Adipocyte (in vitro differentiated cells): ENCODE measurements at regions not wholly inside any gene's neighbourhood (a gene's known extent, or its start where the extent isn't known, plus 50 kb on each side); places are given as distances from the start of the nearest gene placed in this dataset.

Experiments
- DNase-seq: peaks from one replicate; pipeline ENCODE4 v3.0.0-alpha.2; 2015; ENCODE audit warnings: low read depth
- H3K27me3 ChIP-seq: replicated peaks from 2 replicates; pipeline ENCODE4 v1.7.0; 2013; ENCODE audit warnings: mild to moderate bottlenecking, low read length, moderate library complexity; ENCODE audit not compliant: control insufficient read depth, insufficient read depth
- H3K36me3 ChIP-seq: 2 replicates; pipeline ENCODE4 v1.7.0; 2013; ENCODE audit warnings: low read length, mild to moderate bottlenecking, moderate library complexity; ENCODE audit not compliant: control insufficient read depth, insufficient read depth, severe bottlenecking
- H3K4me1 ChIP-seq: 2 replicates; pipeline ENCODE4 v1.7.0; 2013; ENCODE audit warnings: mild to moderate bottlenecking, low read length, moderate library complexity; ENCODE audit not compliant: control insufficient read depth, insufficient read depth
- H3K4me3 ChIP-seq: 2 replicates; pipeline ENCODE4 v1.7.0; 2013; ENCODE audit warnings: mild to moderate bottlenecking, low read length, moderate library complexity
- H3K9ac ChIP-seq: 2 replicates; pipeline ENCODE4 v1.7.0; 2013; ENCODE audit warnings: mild to moderate bottlenecking, low read length, moderate library complexity
- H3K9me3 ChIP-seq: 2 replicates; pipeline ENCODE4 v1.7.0; 2013; ENCODE audit warnings: mild to moderate bottlenecking, low read length, moderate library complexity; ENCODE audit not compliant: control insufficient read depth

- H3K27me3 ChIP-seq = peaks cover 19% of the 10 kb centered on the region
- no peak for DNase-seq
- no peaks in the 10 kb centered on the region for H3K9me3 ChIP-seq
- no peak overlapping the region for H3K4me3 ChIP-seq
- no peaks in the 10 kb centered on the region for H3K4me1 ChIP-seq
- H3K36me3 ChIP-seq = no peaks in the 10 kb centered on the region
- H3K9ac ChIP-seq = no peak overlapping the region
These were observed 641.4 kb upstream of the MGMT start for GRCh38 chr10:128825626-128826025.

DNA sequence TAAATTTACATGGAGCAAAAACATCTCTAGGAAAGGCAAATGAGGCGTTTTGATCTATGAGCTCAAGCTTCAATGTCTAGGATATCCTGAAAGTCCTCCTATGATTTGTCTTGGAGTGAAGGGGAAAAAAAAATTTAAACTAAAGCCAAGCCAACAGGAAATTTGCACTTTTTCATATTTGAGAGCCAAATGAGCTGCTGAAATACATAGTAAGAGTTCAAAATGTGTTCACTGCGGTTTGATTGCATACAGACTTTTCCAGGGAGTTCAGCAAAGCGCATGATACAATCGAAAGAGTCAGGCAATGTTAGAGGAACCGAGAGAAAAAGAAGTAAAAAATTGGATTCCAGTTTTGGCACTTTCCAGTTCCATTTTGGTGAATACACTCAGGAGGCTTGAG is 633.4 kb upstream of the MGMT start:
- Histone ChIP-seq H3K27me3 (peaks cover 9% of the 10 kb centered on the region), H3K9me3 (no peaks in the 10 kb centered on the region), H3K36me3 (no peaks in the 10 kb centered on the region), H3K4me3 (no peak overlapping the region), H3K9ac (no peak overlapping the region), H3K4me1 (no peaks in the 10 kb centered on the region)
- DNase-seq = no peak

DNA sequence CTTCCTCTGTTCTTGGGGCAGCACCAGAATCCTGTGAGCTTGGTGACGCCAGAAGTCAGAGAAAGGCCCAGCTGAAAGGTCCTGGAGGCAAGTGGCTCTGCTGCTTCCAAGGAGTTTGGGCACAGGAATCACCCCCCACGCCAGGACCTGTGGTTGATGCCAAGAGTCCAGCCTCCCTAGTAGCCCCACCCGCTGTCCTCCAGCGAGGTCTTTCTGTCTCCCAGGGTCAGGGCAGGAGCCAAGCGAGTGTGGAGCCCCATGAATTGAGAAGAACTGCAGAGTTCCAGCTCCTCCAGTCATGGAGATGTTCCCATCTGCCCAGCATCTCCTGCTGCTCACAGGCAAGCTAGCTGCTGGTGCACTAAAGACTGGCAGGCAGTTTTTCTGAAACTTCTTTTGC is 631.7 kb upstream of the MGMT start:
- no peaks in the 10 kb centered on the region for H3K4me1 ChIP-seq
- H3K9ac ChIP-seq = no peak overlapping the region
- no peak overlapping the region for H3K4me3 ChIP-seq
- H3K9me3 ChIP-seq = no peaks in the 10 kb centered on the region
- no peaks in the 10 kb centered on the region for H3K36me3 ChIP-seq
- H3K27me3 ChIP-seq = peaks cover 9% of the 10 kb centered on the region
- DNase-seq = no peak

GRCh38 chr10:128837478-128837877 is 629.6 kb upstream of the MGMT start:
- DNase-seq = no peak
- peaks cover 9% of the 10 kb centered on the region for H3K27me3 ChIP-seq
- H3K4me1 ChIP-seq = no peaks in the 10 kb centered on the region
- no peak overlapping the region for H3K9ac ChIP-seq
- no peaks in the 10 kb centered on the region for H3K9me3 ChIP-seq
- H3K4me3 ChIP-seq = no peak overlapping the region
- no peaks in the 10 kb centered on the region for H3K36me3 ChIP-seq

GRCh38 chr10:128839134-128839533 is 627.9 kb upstream of the MGMT start:
- Histone ChIP-seq H3K27me3 (peaks cover 2% of the 10 kb centered on the region), H3K9me3 (no peaks in the 10 kb centered on the region), H3K4me3 (no peak overlapping the region), H3K36me3 (no peaks in the 10 kb centered on the region), H3K4me1 (no peaks in the 10 kb centered on the region), H3K9ac (no peak overlapping the region)
- DNase-seq = no peak

DNA sequence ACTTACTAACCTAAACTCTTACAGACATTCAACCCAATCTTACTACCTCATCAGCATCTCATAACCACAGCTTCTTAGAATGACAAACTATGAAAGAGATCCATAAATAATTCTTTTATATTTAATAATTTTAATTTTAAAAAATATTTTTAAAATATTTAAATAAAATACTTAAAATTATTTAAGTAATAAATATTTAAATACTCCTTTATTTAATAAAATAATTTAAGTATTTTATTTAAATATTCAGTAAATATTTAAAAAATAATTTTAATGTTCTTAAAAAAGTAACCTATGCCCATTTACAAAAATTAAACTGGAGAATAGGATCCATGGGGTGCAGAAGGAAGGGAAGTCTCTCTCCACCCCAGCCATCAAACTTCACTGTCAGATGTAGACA is 627.3 kb upstream of the MGMT start:
- no peak for DNase-seq
- H3K4me3 ChIP-seq = no peak overlapping the region

GRCh38 chr10:128843972-128844371 is 623.1 kb upstream of the MGMT start:
- Histone ChIP-seq H3K9me3 (no peaks in the 10 kb centered on the region), H3K36me3 (no peaks in the 10 kb centered on the region), H3K4me1 (no peaks in the 10 kb centered on the region), H3K9ac (no peak overlapping the region), H3K27me3 (no peaks in the 10 kb centered on the region), H3K4me3 (no peak overlapping the region)
- no peak for DNase-seq

More for the DNA sequence above, 627.3 kb upstream of the MGMT start:
- H3K4me1 ChIP-seq = no peaks in the 10 kb centered on the region
- H3K36me3 ChIP-seq = no peaks in the 10 kb centered on the region
- no peaks in the 10 kb centered on the region for H3K9me3 ChIP-seq
- H3K27me3 ChIP-seq = peaks cover 2% of the 10 kb centered on the region
- H3K9ac ChIP-seq = no peak overlapping the region

DNA sequence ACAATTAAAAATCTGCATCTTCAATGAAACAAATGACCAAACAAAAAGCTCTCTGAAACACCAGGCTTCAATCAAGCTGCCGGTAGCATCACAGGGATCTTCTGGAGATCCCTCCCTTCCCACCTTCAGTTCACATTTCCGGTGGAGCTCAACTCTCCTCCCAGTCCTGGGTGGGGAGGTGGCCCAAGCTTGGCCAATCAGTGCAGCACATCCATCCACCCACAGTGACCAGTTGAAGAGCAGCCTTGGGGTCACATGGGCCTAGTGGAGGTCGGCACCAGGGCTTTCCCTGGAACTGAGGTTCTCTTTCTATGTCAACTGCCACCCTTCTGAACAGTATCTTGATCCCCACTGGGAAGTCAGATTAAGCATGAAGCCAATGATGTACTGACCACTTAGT is 620.1 kb upstream of the MGMT start:
- DNase-seq = no peak
- Histone ChIP-seq H3K27me3 (peaks cover 10% of the 10 kb centered on the region), H3K9ac (no peak overlapping the region), H3K4me3 (no peak overlapping the region), H3K9me3 (no peaks in the 10 kb centered on the region), H3K4me1 (no peaks in the 10 kb centered on the region), H3K36me3 (no peaks in the 10 kb centered on the region)

DNA sequence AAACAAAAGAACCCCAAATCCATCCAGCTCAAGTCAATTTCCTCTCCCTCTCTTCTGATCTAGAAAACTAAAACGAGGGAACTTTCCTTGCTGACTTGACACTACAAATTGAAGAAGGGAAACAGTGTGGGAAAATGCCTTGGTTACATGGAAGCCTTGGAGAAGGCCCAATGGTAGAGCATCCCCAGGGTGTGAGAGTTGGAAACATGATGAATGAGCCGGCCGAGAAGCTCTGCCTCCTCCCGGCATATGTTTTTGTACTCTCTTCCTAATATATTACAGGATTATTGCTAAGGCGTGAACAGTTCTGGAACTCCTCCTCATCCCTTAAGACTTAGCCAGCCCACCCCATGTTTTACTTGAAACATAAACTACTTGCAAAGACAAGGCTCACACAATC is 618.2 kb upstream of the MGMT start:
- Histone ChIP-seq H3K4me3 (no peak overlapping the region), H3K36me3 (no peaks in the 10 kb centered on the region), H3K27me3 (peaks cover 10% of the 10 kb centered on the region), H3K9ac (no peak overlapping the region), H3K9me3 (no peaks in the 10 kb centered on the region), H3K4me1 (no peaks in the 10 kb centered on the region)
- DNase-seq = no peak

GRCh38 chr10:128850647-128851046 is 616.4 kb upstream of the MGMT start:
- Histone ChIP-seq H3K9ac (no peak overlapping the region), H3K9me3 (no peaks in the 10 kb centered on the region), H3K36me3 (no peaks in the 10 kb centered on the region), H3K4me3 (no peak overlapping the region), H3K4me1 (peaks cover 15% of the 10 kb centered on the region), H3K27me3 (peaks cover 10% of the 10 kb centered on the region)
- no peak for DNase-seq

DNA sequence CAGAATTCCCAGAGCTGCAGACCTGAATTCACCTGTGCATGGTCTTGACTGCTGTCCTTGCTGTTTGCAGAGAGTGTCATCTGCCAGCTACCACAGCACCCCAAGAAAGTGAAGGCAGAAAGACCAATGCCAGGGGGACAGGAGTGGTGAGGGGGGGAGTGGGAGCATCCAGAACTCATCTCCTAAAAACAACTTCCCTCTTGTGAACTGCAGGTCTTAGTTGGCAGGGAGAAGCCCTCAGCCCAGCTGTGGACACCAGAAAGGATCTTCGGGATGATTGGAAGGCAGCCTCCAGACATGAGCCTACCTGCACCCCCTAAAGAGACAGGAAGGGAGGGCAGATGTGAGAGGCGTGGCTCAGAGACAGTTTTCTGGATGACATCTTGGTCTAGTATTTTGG is 615.8 kb upstream of the MGMT start:
- Histone ChIP-seq H3K4me3 (no peak overlapping the region), H3K27me3 (peaks cover 10% of the 10 kb centered on the region), H3K9ac (no peak overlapping the region), H3K9me3 (no peaks in the 10 kb centered on the region), H3K4me1 (peaks cover 20% of the 10 kb centered on the region), H3K36me3 (no peaks in the 10 kb centered on the region)
- DNase-seq = no peak

DNA sequence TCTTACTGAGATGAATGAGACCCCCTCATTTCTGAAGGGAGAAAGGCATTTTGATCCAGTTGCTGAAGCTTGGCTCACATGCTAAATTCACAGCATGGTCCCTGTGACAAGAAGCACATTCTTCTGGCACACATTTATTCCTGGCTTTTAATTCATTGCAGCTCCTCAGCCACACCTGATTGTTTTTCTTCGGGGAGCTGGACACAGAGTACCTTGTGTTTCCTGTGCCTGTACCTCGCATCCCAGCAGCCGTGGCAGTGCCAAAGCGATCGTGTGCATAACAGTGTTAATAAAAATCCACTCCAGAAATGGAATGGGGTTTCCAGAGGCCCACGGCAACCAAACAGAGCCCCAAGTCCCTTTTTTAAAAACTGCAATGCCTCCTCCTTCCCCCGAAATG is 615.3 kb upstream of the MGMT start:
- Histone ChIP-seq H3K9ac (no peak overlapping the region), H3K27me3 (peaks cover 10% of the 10 kb centered on the region), H3K36me3 (no peaks in the 10 kb centered on the region), H3K4me1 (peaks cover 20% of the 10 kb centered on the region), H3K9me3 (no peaks in the 10 kb centered on the region), H3K4me3 (no peak overlapping the region)
- DNase-seq = no peak
